Activated CD4-positive, alpha-beta T cell treated with anti-CD3 and anti-CD28 coated beads, Interleukin-2, Interleukin-6, amounts not matched to agents 100 ng/mL and 50 ng/mL, durations not matched to agents 16 hours and 8 hours (primary cell): ENCODE measurements at regions not wholly inside any gene's neighbourhood (a gene's known extent, or its start where the extent isn't known, plus 50 kb on each side); places are given as distances from the start of the nearest gene placed in this dataset.

Source experiments
- DNase-seq: peaks from one replicate; pipeline ENCODE4 v3.0.0-alpha.2; 2020

DNA sequence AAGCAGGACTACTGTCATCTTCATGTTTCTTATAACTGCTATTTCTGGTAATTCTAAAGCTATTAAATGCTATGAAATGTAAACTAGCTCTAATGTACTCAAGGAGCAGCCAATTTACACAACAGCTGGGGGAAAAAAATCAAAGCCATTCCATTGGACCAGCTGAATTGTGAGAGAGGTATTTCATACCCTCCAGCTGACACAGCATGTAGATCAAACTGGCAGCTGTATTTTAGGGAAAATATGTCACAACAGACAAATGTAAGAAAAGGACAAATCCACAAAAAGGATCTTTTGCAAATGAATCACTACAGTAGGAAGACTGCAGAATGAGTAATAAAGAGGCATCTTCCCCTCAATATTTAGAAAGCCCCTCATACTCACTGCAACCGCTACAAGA, 65.2 kb upstream of the FAM47B start:
- DNase-seq: no peak

DNA sequence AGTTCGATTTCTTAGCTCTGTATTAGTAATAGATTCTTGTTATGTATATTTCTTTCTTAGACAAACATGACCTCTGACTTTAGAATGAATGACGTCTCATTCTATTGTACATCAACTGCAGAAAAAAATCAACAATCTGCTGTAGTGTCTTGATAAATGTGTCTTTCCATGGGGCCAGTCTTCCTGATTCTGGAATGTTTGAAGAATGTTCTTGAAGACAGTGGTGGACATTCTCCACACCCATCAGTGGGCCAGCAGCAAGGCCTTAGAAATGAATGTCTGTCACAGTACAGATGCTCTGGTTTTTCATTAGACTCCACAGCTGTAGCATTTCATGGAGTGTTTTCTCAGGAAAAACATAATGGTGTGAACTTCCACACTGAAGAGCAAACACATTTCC, 63.2 kb upstream of the FAM47B start:
- DNase-seq: no peak

DNA sequence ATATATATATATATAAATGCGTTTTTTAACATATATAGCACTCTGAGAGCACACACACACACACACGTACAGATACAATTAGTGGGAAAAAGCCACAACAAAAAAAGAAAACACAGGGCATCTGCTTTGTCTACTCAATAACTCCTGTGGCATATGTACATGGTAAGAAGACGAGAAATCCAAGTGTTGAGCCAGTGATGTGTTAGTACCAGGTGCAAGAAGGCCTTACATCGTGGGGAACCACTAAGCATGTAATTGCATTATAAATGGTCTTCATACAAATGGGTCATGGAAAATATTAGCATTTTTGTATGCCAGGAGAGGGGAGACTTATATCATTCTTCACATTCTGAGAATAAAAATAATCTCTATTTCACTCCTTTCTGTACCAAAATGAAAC, 62.7 kb upstream of the FAM47B start:
- no peak for DNase-seq

DNA sequence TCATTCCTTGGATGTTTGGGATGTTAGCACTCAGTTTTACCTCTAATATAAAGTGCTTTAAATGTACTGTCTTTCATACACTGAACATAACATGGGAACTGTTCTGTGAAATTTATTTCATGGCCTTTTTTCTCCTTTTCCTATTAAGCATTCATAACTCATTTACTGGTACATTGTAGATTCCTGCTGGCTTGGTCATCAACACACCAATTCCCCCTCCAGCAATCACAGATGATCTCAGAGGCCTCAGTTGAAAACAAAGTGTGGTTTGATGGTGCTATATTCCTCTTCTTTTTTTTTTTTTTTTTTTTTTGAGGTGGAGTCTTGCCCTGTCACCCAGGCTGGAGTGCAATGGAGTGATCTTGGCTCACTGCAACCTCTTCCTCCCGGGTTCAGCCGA, 61.9 kb upstream of the FAM47B start:
- no peak for DNase-seq

DNA sequence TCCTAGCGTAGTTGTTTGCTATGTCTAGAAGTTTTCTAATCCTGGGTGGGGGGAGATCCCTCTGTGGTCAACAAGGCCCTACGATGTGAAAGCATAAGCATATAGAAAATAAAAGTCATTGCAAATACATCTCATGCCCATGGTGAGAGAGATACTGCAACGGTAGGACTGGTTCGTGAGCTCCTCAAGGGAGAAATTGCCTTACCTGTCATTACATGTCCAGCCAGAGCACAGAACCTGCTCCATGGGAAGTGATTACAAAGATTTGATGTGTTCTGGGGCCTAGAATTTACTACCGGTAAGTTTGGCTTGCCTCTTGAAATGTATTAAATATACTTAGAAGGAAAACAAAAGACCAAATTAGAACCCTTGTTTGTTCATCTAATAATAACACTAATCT, 60.9 kb upstream of the FAM47B start:
- DNase-seq: no peak

DNA sequence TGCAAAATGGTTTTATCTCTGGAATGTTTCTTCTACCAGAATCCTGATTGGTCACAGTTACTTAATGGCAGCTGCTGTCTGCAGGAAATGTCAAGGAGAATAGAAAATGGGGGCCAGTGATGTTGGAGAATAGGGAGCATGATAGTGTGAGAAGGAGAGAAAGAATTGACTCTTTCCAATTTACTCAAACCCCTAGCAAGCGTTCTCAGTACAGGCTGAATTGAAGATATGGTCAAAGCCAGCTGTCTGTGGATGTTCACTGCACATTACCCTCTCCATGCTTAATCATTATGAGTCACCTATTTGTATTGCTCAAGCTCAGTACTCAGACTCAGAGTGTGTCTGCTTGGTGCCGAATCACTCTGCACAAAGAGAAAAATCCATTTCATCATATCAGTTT, 57.8 kb upstream of the FAM47B start:
- peak; percentile 0 for DNase-seq

DNA sequence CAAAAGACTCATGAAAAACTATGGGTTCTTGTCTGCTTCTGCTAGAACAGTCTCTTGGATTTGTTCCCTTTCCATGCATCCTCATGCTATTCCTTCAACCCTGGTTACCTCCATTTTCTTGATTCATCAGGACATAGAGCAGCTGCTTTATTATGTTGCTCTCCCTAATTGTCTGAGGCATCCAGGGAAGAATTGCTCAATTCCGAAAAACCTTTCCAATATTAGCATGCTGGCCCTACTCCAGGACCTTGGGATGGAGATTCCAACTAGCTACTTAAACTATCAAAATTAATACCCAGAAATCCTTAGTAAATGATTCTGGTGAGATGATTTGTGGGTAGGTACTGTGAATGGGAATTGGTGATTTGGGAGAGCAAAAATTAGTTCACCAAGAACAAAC, 56.6 kb upstream of the FAM47B start:
- DNase-seq: no peak

DNA sequence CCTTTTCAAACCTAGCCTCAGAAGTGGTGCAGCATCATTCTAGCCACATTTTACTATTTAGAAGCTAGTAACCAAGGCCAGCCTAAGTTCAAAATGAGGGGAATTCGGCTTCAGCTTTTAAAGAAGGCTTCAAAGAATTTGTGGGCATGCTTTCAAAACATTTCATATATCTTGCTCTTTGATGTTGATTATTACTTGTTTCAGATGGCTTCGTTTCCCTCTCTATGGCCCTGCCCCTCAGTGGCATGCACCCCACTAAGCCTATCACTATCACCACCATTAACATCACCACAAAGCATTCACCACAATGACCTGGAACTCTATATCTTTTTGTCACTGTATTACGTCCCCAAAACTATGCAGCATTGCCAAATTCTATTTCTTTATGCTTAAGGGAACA, 51.2 kb upstream of the FAM47B start:
- DNase-seq: no peak
